COLO668 (cell line): ENCODE measurements at regions not wholly inside any gene's neighbourhood (a gene's known extent, or its start where the extent isn't known, plus 50 kb on each side); places are given as distances from the start of the nearest gene placed in this dataset.
"Not testable (repeated sequence)": the region's sequence is repeated elsewhere in the genome, so short reads cannot be mapped to it uniquely, and the experiment has no call there.

Experiments used
- DNase-seq: peaks from one replicate; lab custom pipeline; 2025; ENCODE audit not compliant: unreplicated experiment; lab: John Stamatoyannopoulos, UW

DNA sequence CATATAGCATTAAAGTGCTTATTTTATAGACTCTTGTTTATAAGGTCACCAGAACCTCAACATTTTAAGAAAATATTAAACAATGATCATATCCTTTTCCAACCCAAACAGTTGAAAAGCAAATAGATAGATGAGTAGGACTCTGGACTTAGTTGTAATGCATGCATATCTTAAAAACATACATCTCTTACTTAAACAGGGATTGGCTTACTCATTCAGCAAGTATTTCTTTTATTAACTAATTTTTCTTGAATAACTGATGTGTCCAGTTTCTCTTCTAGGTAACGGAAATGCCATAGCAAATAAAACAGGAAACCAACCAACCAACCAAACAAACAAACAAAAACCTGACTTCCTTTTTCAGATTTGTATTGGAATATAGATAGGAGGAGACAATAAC, 70.9 kb upstream of the NBPF4 start:
- DNase-seq, result no peak

DNA sequence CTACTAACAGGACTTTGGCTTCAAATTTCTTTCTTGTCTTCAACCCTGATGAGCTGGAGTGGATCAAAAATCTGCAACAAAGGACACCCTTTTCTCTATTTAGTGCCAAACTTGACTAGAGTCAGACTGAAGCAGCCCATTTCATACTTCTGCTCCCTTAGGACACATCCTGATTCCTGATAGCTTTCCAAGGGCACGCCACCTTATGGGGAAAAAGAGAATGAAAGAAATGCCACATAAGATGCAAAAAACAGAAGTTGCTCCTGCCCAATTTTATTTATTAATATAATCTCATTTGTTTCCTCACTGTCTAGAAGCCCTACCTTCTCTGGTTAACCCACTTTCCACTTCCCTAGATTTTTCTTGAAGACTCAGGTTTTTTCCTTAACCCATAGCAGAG, 72.7 kb upstream of the NBPF4 start:
- no peak for DNase-seq

DNA sequence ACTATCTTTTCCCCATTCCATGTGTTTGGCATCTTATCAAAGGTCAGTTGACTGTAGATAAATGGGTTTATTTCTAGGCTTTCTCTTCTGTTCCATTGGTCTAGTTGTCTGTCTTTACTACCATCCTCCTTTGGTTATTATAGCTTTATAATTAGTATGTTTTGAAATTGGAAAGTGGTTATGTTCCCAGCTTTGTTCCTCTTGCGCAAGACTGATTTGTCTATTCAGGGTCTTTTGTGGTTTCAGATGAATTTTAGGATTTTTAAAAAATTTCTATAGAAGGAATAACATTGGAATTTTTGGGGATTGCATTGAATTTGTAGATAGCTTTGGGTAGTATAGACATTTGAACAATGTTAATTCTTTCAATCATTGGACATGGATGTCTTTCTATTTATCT, 77.0 kb upstream of the NBPF4 start:
- no peak for DNase-seq

- DNase-seq, result not testable (repeated sequence)
Measured at GRCh38 chr1:108325338-108325737, 81.5 kb upstream of the NBPF4 start.

DNA sequence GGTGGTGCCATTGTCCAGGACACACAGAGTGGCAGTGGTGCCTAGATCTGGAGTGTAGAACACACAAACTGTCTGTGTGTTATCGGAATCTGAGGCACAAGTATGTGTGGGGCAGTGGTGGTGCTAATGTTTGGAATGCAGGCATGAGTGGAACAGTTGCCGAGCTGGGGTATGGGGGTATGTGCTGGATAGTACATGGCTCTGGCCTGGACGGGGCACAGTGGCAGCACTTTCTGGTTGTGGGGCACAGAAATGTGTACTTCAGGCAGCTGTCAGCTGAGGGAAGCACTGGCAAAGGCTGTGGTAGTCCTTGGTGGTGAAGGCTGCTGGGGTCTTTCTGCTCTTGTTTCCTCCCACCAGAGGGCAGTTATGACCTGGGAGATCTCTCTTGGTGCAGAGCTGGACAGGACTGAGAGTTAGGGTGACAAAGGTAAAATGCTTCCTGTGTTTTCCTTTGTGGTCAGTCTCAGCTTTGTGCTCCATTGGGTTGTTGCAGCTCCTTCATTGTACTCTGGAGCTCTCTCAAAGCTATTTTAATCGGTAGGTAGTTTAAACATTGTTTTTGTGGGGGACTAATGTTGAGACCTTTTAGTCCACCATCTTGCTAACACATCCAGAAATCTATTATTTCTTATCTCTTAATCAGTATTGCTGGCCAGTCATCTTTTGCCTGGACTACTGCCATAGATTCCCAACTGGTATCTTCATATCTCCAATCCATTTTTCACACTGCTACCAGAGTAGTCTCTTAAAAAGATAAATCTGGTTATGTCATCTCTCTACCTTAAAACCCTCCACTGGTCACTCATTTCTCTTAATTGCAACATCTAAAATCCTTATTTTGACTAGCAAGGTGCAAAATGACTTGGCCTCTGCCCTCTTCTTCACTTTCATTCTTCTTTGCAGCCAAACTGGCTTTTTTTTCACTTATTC, 83.9 kb upstream of the NBPF4 start:
- DNase-seq, result peak; percentile 21

GRCh38 chr1:108345776-108346531, 102.1 kb upstream of the NBPF4 start:
- peak; percentile 65 for DNase-seq

DNA sequence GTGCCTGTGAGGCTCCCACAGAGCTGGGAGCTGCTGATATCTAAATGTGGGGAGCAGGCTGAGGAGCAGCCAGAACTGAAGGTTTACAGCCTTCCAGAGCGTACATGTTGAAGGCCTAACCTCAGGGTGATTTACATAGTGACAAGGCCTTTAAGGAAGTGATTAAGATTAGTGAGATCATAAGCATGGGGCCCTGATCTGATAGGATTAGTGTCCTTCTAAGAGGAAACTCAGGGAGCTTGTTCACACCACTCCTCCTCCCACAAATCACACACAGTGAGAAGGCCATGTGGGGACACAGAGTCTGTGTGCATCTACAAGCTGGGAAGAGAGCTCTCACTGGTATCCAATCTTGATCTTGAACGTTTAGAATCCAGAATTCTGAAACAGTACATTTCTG, 92.3 kb upstream of the NBPF6 start:
- DNase-seq, result no peak

DNA sequence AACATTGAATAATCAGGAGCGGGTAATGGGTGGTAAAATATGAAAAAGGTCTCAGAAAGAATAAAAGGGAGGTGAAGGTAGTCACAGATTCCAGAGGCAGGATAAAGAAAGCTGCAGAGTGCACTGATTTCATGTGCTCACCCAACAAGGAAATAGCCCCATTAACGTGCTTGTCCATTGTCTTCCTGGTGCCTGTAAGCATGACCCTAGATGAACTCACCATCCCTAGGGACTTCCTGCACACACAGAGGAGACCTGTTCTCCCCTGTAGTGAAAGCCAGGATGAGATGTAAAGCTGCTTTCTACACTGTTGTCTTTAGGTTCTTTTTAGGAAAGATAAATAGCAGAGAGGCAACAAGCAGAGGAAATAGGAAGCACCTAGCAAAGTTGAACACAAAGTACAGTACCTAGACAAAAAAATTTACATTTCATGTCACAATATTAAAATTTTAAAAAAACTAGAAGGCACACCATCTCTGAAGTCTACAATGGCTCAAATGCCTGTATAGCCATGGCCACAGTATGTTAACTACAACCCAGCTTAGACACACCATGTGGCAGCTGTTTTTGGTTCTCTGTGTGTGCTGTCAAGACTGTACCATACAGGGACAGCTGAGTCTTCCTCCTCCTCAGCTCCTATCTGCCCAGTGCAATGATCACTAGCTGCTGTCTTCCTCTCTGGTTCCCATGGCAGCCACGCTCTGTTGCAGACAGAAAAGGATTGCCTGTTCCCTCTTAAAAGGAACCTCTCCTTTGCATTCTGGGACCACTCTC, 69.9 kb upstream of the NBPF6 start:
- DNase-seq, result not testable (repeated sequence)
